HG03139 (cell line): ENCODE measurements at regions not wholly inside any gene's neighbourhood (a gene's known extent, or its start where the extent isn't known, plus 50 kb on each side); places are given as distances from the start of the nearest gene placed in this dataset.

Experiments used
- ATAC-seq: cut with Tn5 transposase; IDR thresholded peaks from one replicate; pipeline ENCODE4 v1.9.1; 2021; ENCODE audit not compliant: unreplicated experiment

DNA sequence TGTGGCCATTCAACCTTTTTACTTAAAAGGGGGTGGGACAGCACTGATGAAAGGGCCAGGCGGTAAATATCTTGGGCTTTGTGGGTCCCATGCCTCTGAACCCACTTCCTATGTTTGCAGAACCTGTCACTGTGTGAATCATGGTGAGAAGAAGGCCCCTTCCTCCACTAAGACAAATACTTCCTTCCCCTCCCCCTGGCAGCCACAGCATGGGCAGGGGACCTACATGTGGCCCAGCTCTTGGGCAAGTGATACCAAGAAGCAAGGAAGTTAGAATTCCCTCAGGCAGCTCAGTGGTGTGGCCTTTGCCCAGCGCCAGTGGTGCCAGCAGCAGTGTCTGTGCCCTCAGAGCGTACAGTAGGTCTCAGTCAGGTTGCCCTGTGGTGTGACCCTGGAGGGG lies 168.6 kb downstream of the TRIM33 start:
- ATAC-seq: no peak

DNA sequence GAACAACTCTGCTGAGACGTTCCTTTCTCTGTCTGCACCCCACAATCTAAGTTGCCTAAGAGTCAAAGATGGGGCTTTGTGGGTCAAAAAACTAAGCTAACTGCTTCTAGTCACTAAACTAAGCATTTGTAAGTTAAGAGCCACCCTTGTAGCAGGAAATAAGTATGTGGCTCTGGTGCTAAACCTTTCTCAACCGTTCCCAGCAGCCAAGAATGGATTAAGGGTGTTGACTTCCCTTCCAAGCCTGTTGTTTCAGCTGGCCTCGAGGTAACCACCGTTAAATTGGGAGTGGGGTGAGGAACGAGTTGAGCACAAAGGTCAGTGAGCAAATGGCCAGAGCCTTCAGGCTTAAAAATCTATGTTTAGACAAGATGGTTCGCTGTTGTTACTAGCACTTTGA lies 169.1 kb downstream of the TRIM33 start:
- no peak for ATAC-seq

DNA sequence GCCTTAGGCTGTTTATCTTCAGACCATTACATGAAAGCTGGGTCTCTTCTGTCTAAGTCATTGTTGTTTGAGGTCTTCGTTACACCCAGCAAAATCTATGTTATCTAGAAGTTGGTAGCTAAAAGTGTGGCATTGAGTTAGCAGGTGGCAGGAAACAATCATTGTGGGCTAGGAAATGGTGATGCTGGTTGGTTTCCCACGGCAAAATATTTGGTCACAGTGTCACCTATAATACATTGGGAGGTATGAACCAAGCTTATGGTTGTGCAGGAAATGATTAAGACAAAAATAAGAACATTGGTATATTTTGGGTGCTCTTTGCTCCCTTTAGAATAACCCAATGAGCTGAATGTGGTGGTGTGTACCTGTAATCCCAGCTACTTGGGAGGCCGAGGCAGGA lies 169.7 kb downstream of the TRIM33 start:
- no peak for ATAC-seq

- ATAC-seq: no peak
Observed at GRCh38 chr1:114340892-114341291, 170.1 kb downstream of the TRIM33 start.

DNA sequence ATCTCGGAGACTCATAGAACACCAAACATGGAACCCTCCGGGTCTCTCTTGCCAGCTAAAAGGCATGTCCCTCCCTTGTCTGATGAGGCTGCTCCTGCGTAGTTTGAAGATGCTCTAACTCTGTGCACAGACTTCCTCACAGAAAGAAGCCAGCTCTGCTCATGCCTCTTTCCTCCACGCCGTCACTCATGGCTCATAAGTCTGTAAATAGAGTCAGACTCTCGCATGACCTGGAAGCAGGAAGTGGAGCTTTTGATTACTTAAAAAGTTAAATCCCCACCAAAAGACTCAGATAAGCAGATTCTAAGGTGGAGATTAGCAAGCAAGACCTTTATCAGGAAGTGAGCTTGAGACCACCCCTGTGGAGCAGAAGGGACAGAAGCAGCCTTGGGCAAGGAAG lies 171.6 kb downstream of the TRIM33 start:
- no peak for ATAC-seq

DNA sequence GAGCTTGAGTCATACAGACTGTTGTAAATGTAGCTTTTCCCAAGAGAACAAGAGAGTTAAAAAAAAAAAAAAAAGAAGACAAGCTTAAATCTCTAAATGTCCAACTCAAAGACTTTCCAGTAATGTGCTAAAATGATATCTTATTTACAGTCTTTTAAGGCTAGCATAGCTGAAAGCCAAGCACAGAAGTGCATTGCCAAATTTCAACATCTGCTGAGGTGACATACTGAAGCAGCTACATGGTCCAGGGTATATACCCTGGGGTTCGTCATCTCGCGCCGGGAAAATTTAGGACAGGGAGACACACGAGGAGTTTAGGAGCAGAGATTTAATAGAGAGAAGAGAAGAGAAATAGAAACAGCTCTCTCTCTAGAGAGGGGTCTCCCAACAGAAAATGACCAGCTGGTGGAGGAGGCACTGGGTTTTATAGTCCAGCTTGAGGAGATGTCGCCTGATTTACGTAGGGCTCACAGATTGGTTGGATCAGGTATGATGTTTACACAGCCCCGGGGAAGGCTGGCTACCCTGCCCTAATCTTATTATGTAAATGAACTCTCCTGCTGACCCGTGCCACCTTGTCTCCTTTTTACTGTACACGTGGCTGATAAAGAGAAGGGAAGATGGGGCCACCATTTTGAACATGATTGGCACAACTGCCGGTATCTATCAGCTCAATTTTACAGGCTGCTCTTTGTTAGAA lies 172.7 kb downstream of the TRIM33 start:
- no peak for ATAC-seq

- no peak for ATAC-seq
Observed at GRCh38 chr1:114337417-114337816, 173.6 kb downstream of the TRIM33 start.

GRCh38 chr1:114336360-114336759 lies 174.6 kb downstream of the TRIM33 start:
- no peak for ATAC-seq

GRCh38 chr1:114335273-114335672 lies 175.7 kb downstream of the TRIM33 start:
- ATAC-seq: no peak

DNA sequence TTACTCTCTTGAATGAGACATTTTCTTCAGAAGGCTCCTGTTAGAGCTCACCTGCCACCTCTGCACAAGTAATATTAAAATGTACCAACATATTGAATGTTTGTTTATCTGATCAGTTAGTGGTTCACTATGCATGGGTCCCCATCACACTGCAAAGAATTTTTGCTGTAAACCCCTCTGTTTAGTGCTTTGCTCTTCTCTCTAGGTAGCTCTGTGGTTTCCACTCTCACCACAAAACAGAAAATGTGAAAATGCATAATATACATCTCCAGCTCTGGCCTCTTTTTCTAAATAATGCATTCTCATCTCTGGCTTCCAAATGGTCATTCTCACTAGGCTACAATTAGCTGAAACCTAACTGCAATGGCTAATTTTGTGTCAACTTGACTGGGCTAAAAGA lies 176.7 kb downstream of the TRIM33 start:
- no peak for ATAC-seq

DNA sequence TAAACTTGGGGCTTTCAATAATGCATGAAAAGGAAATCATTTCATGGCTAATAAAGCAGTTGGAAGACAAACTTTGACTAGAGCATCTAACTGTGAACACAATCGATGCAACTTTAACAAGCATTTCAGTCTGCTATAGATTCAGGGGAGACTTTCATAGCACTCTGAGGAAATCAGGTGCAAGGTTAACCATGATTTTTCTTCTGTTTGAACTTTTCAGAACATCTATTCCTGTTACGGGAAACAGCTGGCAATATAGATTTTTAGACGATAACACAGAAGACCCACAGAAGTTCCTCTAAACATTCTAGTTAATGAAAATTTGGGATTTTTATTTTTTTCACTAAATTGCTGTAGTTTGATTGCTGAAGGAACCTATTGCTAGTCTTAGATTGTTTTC lies 177.3 kb downstream of the TRIM33 start:
- ATAC-seq: no peak

DNA sequence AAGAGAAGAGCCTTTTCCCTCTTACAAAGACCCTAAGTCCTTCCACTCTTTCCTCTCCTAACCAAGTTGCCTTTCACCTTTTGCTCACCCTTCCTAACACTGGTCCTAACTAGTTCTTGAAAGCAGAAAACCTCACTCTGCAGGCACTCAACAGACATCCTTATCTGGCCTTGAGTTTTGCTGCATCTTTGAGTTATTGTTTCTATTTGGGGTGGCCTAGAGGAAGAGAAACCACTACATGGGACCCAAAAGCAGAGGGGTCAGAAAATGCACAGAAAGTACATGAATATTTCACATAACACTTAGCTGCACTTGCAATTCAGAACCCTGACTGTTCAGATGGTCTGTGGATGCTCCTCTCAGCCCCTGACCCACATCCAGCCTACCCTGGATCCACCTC lies 178.3 kb upstream of the SYT6 start:
- no peak for ATAC-seq

GRCh38 chr1:114330451-114330983 lies 176.8 kb upstream of the SYT6 start:
- ATAC-seq: no peak

- no peak for ATAC-seq
Observed at GRCh38 chr1:114328361-114328904, 174.8 kb upstream of the SYT6 start.

GRCh38 chr1:114324662-114324965 lies 170.9 kb upstream of the SYT6 start:
- ATAC-seq: no peak

DNA sequence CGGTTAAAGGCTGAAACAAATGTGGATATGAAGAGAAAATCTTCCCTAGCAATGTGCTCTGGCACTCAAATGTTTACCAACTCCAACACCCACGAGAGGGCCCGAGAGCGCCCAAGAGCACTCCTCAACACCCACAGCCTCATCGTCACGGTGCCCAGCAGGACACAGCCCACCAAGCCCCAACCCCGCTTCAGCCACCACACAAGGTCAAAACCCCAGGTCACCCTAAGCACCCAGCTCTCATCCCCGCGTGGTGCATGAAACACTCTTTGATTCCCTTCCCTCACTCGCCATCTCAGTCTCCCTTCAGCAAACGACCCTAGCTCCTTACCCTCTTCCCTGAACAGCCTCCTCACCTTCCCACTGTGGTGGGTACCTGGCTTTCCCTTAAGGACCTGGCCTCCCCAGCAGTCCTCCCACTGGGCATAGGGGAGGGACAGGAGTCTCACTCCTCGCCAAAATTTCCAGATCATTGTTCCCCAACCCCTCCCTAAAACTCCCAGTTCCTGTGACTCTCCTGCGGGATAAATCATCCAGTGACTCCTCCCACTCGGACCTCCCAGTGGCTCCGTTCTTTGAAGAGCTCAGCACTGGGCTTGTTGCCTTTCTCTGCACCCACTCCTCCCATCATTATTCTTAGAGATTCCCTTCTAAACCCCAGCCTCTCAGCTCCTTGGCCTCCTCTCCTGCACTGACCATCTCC lies 170.4 kb upstream of the SYT6 start:
- no peak for ATAC-seq

- no peak for ATAC-seq
Observed at GRCh38 chr1:114322734-114323133, 169.1 kb upstream of the SYT6 start.

GRCh38 chr1:114322207-114322606 lies 168.5 kb upstream of the SYT6 start:
- ATAC-seq: no peak

GRCh38 chr1:114320586-114320985 lies 166.9 kb upstream of the SYT6 start:
- ATAC-seq: no peak

- ATAC-seq: no peak
Observed at GRCh38 chr1:114319418-114319817, 165.7 kb upstream of the SYT6 start.

- ATAC-seq: no peak
Observed at GRCh38 chr1:114318961-114319360, 165.3 kb upstream of the SYT6 start.

DNA sequence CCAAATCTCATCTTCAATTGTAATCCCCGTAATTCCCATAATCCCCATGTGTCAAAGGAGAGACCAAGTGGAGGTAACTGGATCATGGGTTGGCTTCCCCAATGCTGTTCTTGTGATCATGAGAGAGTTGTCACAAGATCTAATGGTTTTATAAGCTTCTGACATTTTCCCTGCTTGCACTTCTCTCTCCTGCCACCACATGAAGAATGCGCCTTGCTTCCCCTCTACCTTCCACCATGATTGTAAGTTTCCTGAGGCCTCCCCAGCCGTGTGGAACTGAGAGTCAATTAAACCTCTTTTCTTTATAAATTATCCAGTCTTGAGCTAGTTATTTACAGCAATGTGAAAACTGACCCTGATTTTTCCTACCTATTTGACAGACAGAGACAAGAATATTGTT lies 162.5 kb upstream of the SYT6 start:
- no peak for ATAC-seq
